Aorta (tissue), 5 donors: ENCODE measurements at regions not wholly inside any gene's neighbourhood (a gene's known extent, or its start where the extent isn't known, plus 50 kb on each side); places are given as distances from the start of the nearest gene placed in this dataset.

ENCODE experiments used
- ATAC-seq: fragments of 200-7000 bp; cut with Tn5 transposase; one replicate; pipeline ENCODE4 v1.9.1; 2022; ENCODE audit warnings: moderate library complexity; ENCODE audit not compliant: low FRiP score
- DNase-seq, 2 donors: peaks; one replicate each; pipeline ENCODE4 v3.0.0-alpha.2; 2020
- H3K27ac ChIP-seq, 2 donors: one replicate each; pipeline ENCODE4 v1.5.1; 2013; ENCODE audit warnings: low read length in 2 of 2, mild to moderate bottlenecking in 2 of 2, moderate library complexity in 2 of 2, control low read depth in 1 of 2, inconsistent platforms in 1 of 2, low read depth in 1 of 2
- H3K27me3 ChIP-seq, 2 donors: one replicate each; pipeline ENCODE4 v1.6.1; 2013; ENCODE audit warnings: control low read depth in 1 of 2, low read length in 1 of 2, mild to moderate bottlenecking in 1 of 2, moderate library complexity in 1 of 2; ENCODE audit not compliant: insufficient read depth in 2 of 2, control insufficient read depth in 1 of 2
- H3K36me3 ChIP-seq, 2 donors: one replicate each; pipeline ENCODE4 v1.6.1; 2013; ENCODE audit warnings: control low read depth in 1 of 2, low read length in 1 of 2, mild to moderate bottlenecking in 1 of 2; ENCODE audit not compliant: insufficient read depth in 2 of 2, control insufficient read depth in 1 of 2
- H3K4me1 ChIP-seq, 2 donors: one replicate each; pipeline ENCODE4 v1.6.1; 2013; ENCODE audit warnings: low read length in 2 of 2, control low read depth in 1 of 2, mild to moderate bottlenecking in 1 of 2, moderate library complexity in 1 of 2; ENCODE audit not compliant: insufficient read depth in 2 of 2, control insufficient read depth in 1 of 2
- H3K4me3 ChIP-seq, 2 donors: one replicate each; pipeline ENCODE4 v1.5.1; 2013; ENCODE audit warnings: low read length in 2 of 2, control low read depth in 1 of 2, mild to moderate bottlenecking in 1 of 2
- H3K9me3 ChIP-seq: one replicate; pipeline ENCODE4 v1.6.1; 2013; ENCODE audit warnings: mild to moderate bottlenecking, low read length; ENCODE audit not compliant: control insufficient read depth
- WGBS, 2 donors: extraction: QIAGEN DNeasy Blood & Tissue Kit; methylation state at CpG; one replicate each; pipeline ENCODE4 v1.1.7; 2013; 5-methylcytosine and 5-hydroxymethylcytosine counted together
- intact Hi-C, 2 donors: fragments of 100-400 bp; cut with DNase I; formaldehyde crosslinking; loops; one replicate each; pipeline versions ENCODE4 v1.14.2 to v1.15.0; 2022
- donor health status: healthy with polysubstance abuse.
- donor health status: Bipolar disorder and iron deficiency.
- donor health status: DM: no; HTN: no; CAD: no.
- donor health status: DM: no; HTN: no; CAD: no.
- donor health status: DM: yes; HTN: yes; CAD: no.

GRCh38 chr2:129465045-129465444, 514.4 kb upstream of the RAB6C start:
- WGBS, 2 donors = 93 to 95% methylated on average over 11 of the region's 11 CpGs
- no peaks in the 10 kb centered on the region for H3K4me1 ChIP-seq
- DNase-seq = no peak
- no peaks in the 10 kb centered on the region for H3K36me3 ChIP-seq
- H3K9me3 ChIP-seq = no peaks in the 10 kb centered on the region
- no peak for ATAC-seq
- H3K27ac ChIP-seq = no peak overlapping the region
- no peak overlapping the region for H3K4me3 ChIP-seq
- intact Hi-C loops = no loop called here
- no peaks in the 10 kb centered on the region for H3K27me3 ChIP-seq

GRCh38 chr2:129466389-129466788, 513.1 kb upstream of the RAB6C start:
- intact Hi-C loops = no loop called here
- Histone ChIP-seq H3K27ac (no peak overlapping the region), H3K27me3 (no peaks in the 10 kb centered on the region), H3K4me1 (no peaks in the 10 kb centered on the region), H3K4me3 (no peak overlapping the region), H3K36me3 (no peaks in the 10 kb centered on the region), H3K9me3 (no peaks in the 10 kb centered on the region)
- ATAC-seq = no peak
- no peak for DNase-seq
- 93 to 94% methylated on average over 13 of the region's 13 CpGs for WGBS, 2 donors

GRCh38 chr2:129467012-129467779, 512.3 kb upstream of the RAB6C start:
- intact Hi-C loops = no loop called here

DNA sequence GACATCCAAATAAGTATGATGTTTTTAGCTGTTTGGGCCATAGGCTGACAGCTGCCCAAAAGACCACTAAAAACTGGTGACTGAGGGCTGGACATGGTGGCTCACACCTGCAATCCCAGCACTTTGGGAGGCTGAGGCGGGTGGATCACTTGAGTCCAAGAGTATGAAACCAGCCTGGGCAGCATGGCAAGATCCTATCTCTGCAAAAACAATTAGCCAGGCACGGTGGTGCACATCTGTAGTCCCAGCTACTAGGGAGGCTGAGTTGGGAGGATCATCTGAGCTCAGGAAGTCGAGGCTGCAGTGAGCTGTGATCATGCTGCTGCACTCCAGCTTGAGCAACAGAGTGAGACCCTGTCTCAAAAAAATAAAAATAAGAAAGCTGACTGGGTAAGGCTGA, 511.5 kb upstream of the RAB6C start:
- Histone ChIP-seq H3K27me3 (no peaks in the 10 kb centered on the region), H3K9me3 (no peaks in the 10 kb centered on the region), H3K27ac (no peak overlapping the region), H3K4me3 (no peak overlapping the region), H3K36me3 (no peaks in the 10 kb centered on the region), H3K4me1 (no peaks in the 10 kb centered on the region)
- WGBS, 2 donors = 85 to 93% methylated on average over 3 of the region's 3 CpGs
- ATAC-seq (no peak), DNase-seq (no peak)
- intact Hi-C loops = no loop called here

More at GRCh38 chr2:129467012-129467779, 512.3 kb upstream of the RAB6C start:
- no peaks in the 10 kb centered on the region for H3K36me3 ChIP-seq
- no peak overlapping the region for H3K27ac ChIP-seq
- no peak overlapping the region for H3K4me3 ChIP-seq
- ATAC-seq = no peak
- WGBS, 2 donors = 76 to 80% methylated on average over 11 of the region's 11 CpGs
- H3K4me1 ChIP-seq = no peaks in the 10 kb centered on the region
- DNase-seq = no peak
- no peaks in the 10 kb centered on the region for H3K9me3 ChIP-seq
- no peaks in the 10 kb centered on the region for H3K27me3 ChIP-seq

DNA sequence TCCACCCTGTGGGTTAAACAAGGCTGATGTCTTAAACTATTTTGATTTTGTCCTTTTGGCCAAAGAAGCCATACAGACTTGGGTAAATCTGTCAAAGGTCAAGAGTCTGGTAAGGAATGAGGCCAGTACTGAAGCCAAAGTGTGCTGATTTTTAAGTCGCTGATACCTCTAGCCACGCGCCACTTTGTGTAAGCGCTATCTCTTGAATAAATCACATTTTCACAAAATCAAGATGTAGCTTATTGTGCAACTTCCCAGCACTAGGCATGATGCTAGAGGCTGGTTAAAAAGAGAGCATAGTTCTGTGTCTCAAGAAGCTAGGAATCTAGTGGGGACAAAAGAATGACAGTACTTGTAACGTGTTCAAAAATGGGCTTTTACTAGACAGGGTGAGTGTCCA, 510.6 kb upstream of the RAB6C start:
- no peaks in the 10 kb centered on the region for H3K27me3 ChIP-seq
- ATAC-seq (no peak), DNase-seq (no peak)
- H3K9me3 ChIP-seq = no peaks in the 10 kb centered on the region
- intact Hi-C loops = no loop called here
- no peak overlapping the region for H3K27ac ChIP-seq
- WGBS, 2 donors = 82 to 88% methylated on average over 5 of the region's 5 CpGs
- H3K4me3 ChIP-seq = no peak overlapping the region
- no peaks in the 10 kb centered on the region for H3K36me3 ChIP-seq
- H3K4me1 ChIP-seq = no peaks in the 10 kb centered on the region

GRCh38 chr2:129469389-129469788, 510.1 kb upstream of the RAB6C start:
- Histone ChIP-seq H3K36me3 (no peaks in the 10 kb centered on the region), H3K4me3 (no peak overlapping the region), H3K27me3 (no peaks in the 10 kb centered on the region), H3K27ac (no peak overlapping the region), H3K9me3 (no peaks in the 10 kb centered on the region), H3K4me1 (no peaks in the 10 kb centered on the region)
- ATAC-seq (no peak), DNase-seq (no peak)
- WGBS, 2 donors = 32% methylated on average over 5 of the region's 5 CpGs
- intact Hi-C loops = no loop called here

DNA sequence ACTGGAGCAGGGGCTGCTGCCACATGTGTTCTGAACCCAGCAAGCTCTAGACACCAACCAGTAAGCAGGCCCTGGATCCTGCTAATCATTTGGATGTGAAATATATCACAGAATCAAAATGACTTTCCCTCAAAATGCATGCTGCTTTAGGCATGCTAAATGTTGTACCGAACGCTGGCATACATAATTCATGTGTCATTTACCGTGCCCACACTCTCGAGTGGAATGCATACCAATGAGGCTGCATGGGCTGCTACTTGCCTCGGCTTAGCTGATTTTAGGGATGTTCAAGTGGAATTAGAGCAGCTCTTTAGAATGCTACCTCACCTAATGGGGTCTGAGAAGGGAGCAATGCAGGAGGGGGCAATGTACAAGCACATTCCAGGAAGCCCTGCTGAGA, 509.6 kb upstream of the RAB6C start:
- 28 to 38% methylated on average over 5 of the region's 5 CpGs for WGBS, 2 donors
- Histone ChIP-seq H3K27ac (no peak overlapping the region), H3K36me3 (no peaks in the 10 kb centered on the region), H3K4me1 (no peaks in the 10 kb centered on the region), H3K27me3 (no peaks in the 10 kb centered on the region), H3K4me3 (no peak overlapping the region), H3K9me3 (no peaks in the 10 kb centered on the region)
- no peak for DNase-seq
- ATAC-seq = no peak
- intact Hi-C loops = no loop called here

GRCh38 chr2:129478902-129479517, 500.5 kb upstream of the RAB6C start:
- 65 to 67% methylated on average over 3 of the region's 3 CpGs for WGBS, 2 donors
- Histone ChIP-seq H3K4me1 (no peaks in the 10 kb centered on the region), H3K4me3 (no peak overlapping the region), H3K27ac (no peak overlapping the region), H3K27me3 (no peaks in the 10 kb centered on the region), H3K9me3 (peaks cover 2% of the 10 kb centered on the region), H3K36me3 (no peaks in the 10 kb centered on the region)
- intact Hi-C loops = no loop called here
- ATAC-seq (no peak), DNase-seq (no peak)

DNA sequence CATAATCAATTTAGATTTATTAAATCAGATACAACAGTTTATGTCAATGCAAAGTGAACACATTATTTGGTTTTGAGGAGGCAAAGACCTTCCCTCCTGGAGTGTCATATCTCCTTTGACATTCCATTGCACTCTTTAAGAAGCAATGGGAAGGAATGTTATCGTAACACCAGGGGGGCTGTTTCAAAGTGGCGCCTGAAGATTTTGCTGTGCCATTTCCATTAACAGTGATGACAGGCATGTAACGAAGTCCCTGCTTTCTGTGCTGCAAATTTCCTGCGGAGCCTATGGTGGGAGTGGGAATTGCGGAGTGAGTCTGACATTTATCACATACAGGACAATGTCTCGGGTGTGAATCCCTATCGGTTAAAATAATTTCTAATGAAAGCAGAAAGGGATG, 499.6 kb upstream of the RAB6C start:
- WGBS, 2 donors = 43 to 50% methylated on average over 7 of the region's 7 CpGs
- Histone ChIP-seq H3K9me3 (peaks cover 2% of the 10 kb centered on the region), H3K27me3 (no peaks in the 10 kb centered on the region), H3K36me3 (no peaks in the 10 kb centered on the region), H3K4me1 (no peaks in the 10 kb centered on the region), H3K27ac (no peak overlapping the region), H3K4me3 (no peak overlapping the region)
- ATAC-seq = no peak
- DNase-seq = no peak
- intact Hi-C loops = no loop called here
